ENCODE measurements at regions not wholly inside any gene's neighbourhood (a gene's known extent, or its start where the extent isn't known, plus 50 kb on each side); places are given as distances from the start of the nearest gene placed in this dataset.
A peak's percentile ranks its signal among the peaks of the same experiment; 100 is the strongest.

- H3K9me3 ChIP-seq = no peaks in the 10 kb centered on the region
- TF ChIP-seq EP300 (IDR thresholded peaks at IDR 0.05) = no peak
- no peak for TF ChIP-seq CTCF (IDR thresholded peaks at IDR 0.05)
- TF ChIP-seq POLR2A (IDR thresholded peaks at IDR 0.05) = no peak
- TF ChIP-seq POLR2AphosphoS5 (IDR thresholded peaks at IDR 0.05) = no peak
- no peak overlapping the region for H3K4me3 ChIP-seq
- H3K36me3 ChIP-seq = no peaks in the 10 kb centered on the region
- H3K27me3 ChIP-seq = peaks cover 2 to 13% (median 6%) of the 10 kb centered on the region in 4 donors
- DNase-seq = peak in 1 of 2 donors; percentile 47
- WGBS, 2 donors = 66 to 68% methylated on average over 12 to 20 of the region's 20 CpGs
- no peak for ATAC-seq (ENCODE audit: low FRiP score in 2 of 2)
- peaks cover 13 to 18% (median 14%) of the 10 kb centered on the region in 4 donors for H3K4me1 ChIP-seq
- H3K27ac ChIP-seq = no peak overlapping the region
Measured at GRCh38 chr12:54129028-54129903, 59.5 kb downstream of the SMUG1 start.
